ELF-1 (cell line): ENCODE measurements at regions not wholly inside any gene's neighbourhood (a gene's known extent, or its start where the extent isn't known, plus 50 kb on each side); places are given as distances from the start of the nearest gene placed in this dataset.

Experiments used
- DNase-seq: peaks from one replicate; pipeline ENCODE4 v3.0.0-alpha.2; 2016; ENCODE audit warnings: low read depth, low spot score

- DNase-seq = no peak
These were observed 69.7 kb upstream of the CAB39 start for GRCh38 chr2:230642966-230643365.

- DNase-seq = no peak
These were observed 68.9 kb upstream of the CAB39 start for GRCh38 chr2:230643576-230644291.

- no peak for DNase-seq
These were observed 68.2 kb upstream of the CAB39 start for GRCh38 chr2:230644356-230644935.

- no peak for DNase-seq
These were observed 64.3 kb upstream of the CAB39 start for GRCh38 chr2:230648356-230648755.

- no peak for DNase-seq
These were observed 62.0 kb upstream of the CAB39 start for GRCh38 chr2:230650585-230651137.

GRCh38 chr2:230654057-230654456 lies 58.6 kb upstream of the CAB39 start:
- DNase-seq = no peak

GRCh38 chr2:230657462-230657861 lies 55.2 kb upstream of the CAB39 start:
- no peak for DNase-seq

GRCh38 chr2:230657906-230658305 lies 54.7 kb upstream of the CAB39 start:
- DNase-seq = no peak

- peak; percentile 45 for DNase-seq
These were observed 54.1 kb upstream of the CAB39 start for GRCh38 chr2:230658577-230658876.

GRCh38 chr2:230658877-230659652 lies 53.6 kb upstream of the CAB39 start:
- DNase-seq = no peak

- peak; percentile 45 for DNase-seq
These were observed 52.2 kb upstream of the CAB39 start for GRCh38 chr2:230660294-230661060.

GRCh38 chr2:230661072-230661957 lies 51.3 kb upstream of the CAB39 start:
- no peak for DNase-seq
